Common myeloid progenitor, CD34-positive (primary cell): ENCODE measurements at regions not wholly inside any gene's neighbourhood (a gene's known extent, or its start where the extent isn't known, plus 50 kb on each side); places are given as distances from the start of the nearest gene placed in this dataset.

Source experiments
- CTCF ChIA-PET: fragments of 350-600 bp; sonication (Branson Sonifier 250); formaldehyde crosslinking; loops from one replicate; lab custom pipeline; 2021; ENCODE audit warnings: antibody characterized with exemption; lab: Charles Lee
- POLR2A ChIA-PET: fragments of 350-600 bp; sonication (Branson Sonifier 250); formaldehyde crosslinking; loops from one replicate; lab custom pipeline; 2021; ENCODE audit warnings: antibody characterized with exemption; lab: Charles Lee
- DNase-seq, 3 donors: peaks; one replicate each; pipeline versions ENCODE4 v3.0.0 to v3.0.0-alpha.2; 2013
- H3K27ac ChIP-seq, 2 experiments: 1 replicate in 1 of 2; 2 replicates in 1 of 2; pipeline ENCODE4 v1.7.0; 2013; ENCODE audit warnings: inconsistent platforms in 2 of 2, low read length in 2 of 2, mild to moderate bottlenecking in 2 of 2, low read depth in 1 of 2, moderate library complexity in 1 of 2; ENCODE audit not compliant: severe bottlenecking in 2 of 2, insufficient read depth in 1 of 2, poor library complexity in 1 of 2
- H3K27me3 ChIP-seq, 5 experiments: replicated peaks in 2 of 5; 1 replicate in 3 of 5; 2 replicates in 2 of 5; pipeline versions ENCODE4 v1.6.1 to v1.7.0; 2013; ENCODE audit warnings: low read length in 4 of 5, mild to moderate bottlenecking in 2 of 5, moderate library complexity in 2 of 5, inconsistent platforms in 1 of 5; ENCODE audit not compliant: insufficient read depth in 5 of 5, control insufficient read depth in 4 of 5
- H3K36me3 ChIP-seq, 4 experiments: 1 replicate in 2 of 4; 2 replicates in 2 of 4; pipeline versions ENCODE4 v1.6.1 to v1.7.0; 2013; ENCODE audit warnings: low read length in 3 of 4, control low read depth in 1 of 4, mild to moderate bottlenecking in 1 of 4; ENCODE audit not compliant: control insufficient read depth in 4 of 4, insufficient read depth in 4 of 4
- H3K4me1 ChIP-seq, 4 experiments: 1 replicate in 3 of 4; 2 replicates in 1 of 4; pipeline versions ENCODE4 v1.6.1 to v1.7.1; 2013; ENCODE audit warnings: low read length in 3 of 4, mild to moderate bottlenecking in 3 of 4, control low read depth in 1 of 4, inconsistent platforms in 1 of 4, moderate library complexity in 1 of 4; ENCODE audit not compliant: control insufficient read depth in 4 of 4, insufficient read depth in 4 of 4; ENCODE audit errors: control extremely low read depth in 1 of 4
- H3K4me3 ChIP-seq, 7 experiments: 1 replicate in 4 of 7; 2 replicates in 3 of 7; pipeline versions ENCODE4 v1.5.1 to v1.7.0; 2013; ENCODE audit warnings: mild to moderate bottlenecking in 7 of 7, low read length in 6 of 7, moderate library complexity in 6 of 7, inconsistent platforms in 2 of 7, low read depth in 2 of 7, control low read depth in 1 of 7; ENCODE audit not compliant: insufficient read depth in 4 of 7, control insufficient read depth in 1 of 7; ENCODE audit errors: extremely low read depth in 1 of 7
- H3K9me3 ChIP-seq, 5 experiments: 1 replicate in 4 of 5; 2 replicates in 1 of 5; pipeline versions ENCODE4 v1.6.1 to v1.7.1; 2013; ENCODE audit warnings: low read length in 4 of 5, mild to moderate bottlenecking in 2 of 5, inconsistent platforms in 1 of 5, low read depth in 1 of 5, moderate library complexity in 1 of 5; ENCODE audit not compliant: control insufficient read depth in 4 of 5, insufficient read depth in 2 of 5; ENCODE audit errors: control extremely low read depth in 1 of 5
- WGBS: methylation state at CpG from one replicate; pipeline ENCODE4 v1.1.5; 2013; ENCODE audit not compliant: insufficient coverage; 5-methylcytosine and 5-hydroxymethylcytosine counted together

DNA sequence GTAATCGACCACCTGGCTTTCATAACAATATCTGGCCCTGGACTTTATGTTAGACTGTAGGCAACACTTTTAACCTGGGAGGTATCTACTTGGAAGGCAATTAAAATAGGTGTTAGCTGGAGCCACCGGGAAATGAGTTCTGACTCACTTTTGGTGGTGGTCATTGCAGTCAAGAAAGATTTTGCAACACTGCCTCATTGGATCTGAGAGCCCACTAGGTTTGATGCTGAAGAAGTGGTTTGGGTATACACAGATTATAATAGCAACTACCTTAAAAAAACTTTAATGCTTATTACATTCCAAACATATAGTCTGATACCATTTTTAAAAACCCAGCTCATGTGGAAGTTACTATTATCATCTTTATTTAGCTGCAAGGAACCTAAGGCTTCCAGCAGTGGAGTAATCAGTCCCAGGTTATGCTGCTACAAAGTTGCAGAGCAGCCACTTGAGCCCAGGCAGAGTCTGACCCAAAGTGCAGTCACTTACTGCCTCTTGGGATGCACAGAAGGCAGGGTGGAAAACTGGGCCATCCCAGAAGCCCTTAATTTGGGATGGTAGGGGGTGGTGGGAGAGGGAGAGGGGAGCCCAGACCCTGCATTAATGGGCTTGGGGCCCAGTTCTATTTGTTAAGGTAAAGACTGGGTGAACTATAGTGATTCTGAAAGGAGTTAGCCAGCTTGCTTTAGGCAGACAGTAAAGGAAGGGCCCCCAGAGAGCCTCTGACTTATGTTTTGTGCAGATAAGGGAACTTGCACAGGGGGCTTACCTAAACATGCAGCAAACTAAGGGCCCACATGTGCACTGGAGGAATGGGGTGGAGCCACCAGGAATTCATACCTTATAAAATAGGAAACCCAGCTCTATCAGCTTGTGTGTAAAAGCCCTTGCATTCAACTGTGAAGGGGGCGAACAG lies 149.4 kb downstream of the SNX19 start:
- peaks cover 0 to 5% (median 0%) of the 10 kb centered on the region in 5 experiments for H3K9me3 ChIP-seq
- no peaks in the 10 kb centered on the region for H3K36me3 ChIP-seq
- H3K27ac ChIP-seq: no peak overlapping the region
- H3K4me3 ChIP-seq: peak overlapping the region in 1 of 7 experiments; percentile 8
- no CpG with 5 or more reads among the region's 3 CpGs for WGBS
- ChIA-PET POLR2A (no interaction called here), CTCF (no interaction called here)
- no peaks in the 10 kb centered on the region for H3K27me3 ChIP-seq
- peak; percentile 7 to 77 (median 59) for DNase-seq
- peaks cover 6 to 27% (median 13%) of the 10 kb centered on the region in 4 experiments for H3K4me1 ChIP-seq

DNA sequence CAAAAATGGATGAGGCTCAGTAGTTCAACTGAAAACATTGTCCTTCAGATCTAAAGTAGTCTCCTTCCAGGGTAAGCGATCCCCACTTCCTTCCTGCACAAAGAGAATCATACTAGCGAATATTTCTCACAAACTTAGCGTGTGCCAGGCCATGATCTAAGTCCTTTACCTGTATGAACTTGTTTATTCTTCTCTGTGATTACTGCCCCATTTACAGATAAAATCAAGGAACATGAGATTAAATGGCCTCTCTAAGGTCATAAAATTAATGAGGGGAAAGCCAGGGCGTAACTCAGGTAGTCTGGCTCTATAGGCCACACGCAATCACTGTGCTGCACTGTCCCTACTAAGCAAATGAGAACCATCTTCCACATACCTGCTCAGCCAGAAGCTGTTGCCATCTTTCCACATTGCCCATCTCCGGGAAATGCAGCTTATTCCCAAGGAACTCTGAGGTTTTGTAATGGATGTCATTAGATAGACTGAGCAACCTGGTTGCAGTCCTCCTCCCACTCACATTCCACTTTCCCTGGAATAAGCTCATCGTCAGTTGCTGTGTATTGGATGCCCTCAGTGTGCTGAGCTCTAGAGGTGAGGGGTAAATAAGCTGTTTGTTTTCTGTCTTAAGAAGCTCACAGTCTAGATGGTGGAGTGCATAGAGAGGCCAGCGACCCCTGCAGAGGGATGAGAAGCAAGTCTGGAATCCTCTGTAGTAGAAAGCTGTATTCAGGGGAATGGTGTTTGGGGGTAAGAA lies 146.3 kb downstream of the SNX19 start:
- Histone ChIP-seq H3K4me1 (peaks cover 6 to 34% (median 13%) of the 10 kb centered on the region in 4 experiments), H3K36me3 (no peaks in the 10 kb centered on the region), H3K4me3 (no peak overlapping the region), H3K27me3 (no peaks in the 10 kb centered on the region), H3K27ac (no peak overlapping the region), H3K9me3 (peaks cover 0 to 5% (median 0%) of the 10 kb centered on the region in 5 experiments)
- 92% methylated on average over 4 of the region's 8 CpGs for WGBS
- DNase-seq: no peak
- ChIA-PET POLR2A (no interaction called here), CTCF (no interaction called here)

DNA sequence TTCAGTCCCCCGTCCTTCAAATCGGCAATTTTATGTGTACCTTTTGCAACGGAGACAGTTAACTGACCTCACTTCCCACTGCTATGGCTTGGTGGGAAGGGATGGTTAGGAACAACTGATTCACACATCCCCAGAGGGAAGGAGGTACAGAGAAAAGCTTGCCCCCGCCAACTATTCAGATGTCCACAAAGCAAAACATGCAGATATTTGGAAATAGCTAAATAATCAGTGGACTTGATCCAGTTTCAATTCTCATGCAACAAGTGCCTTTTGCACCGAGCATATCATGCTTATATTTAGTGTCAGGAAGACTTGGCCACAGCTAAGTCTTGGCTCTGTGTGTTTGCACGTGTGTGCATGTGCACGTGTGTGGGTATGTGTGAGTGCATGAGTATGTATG lies 144.6 kb downstream of the SNX19 start:
- no peaks in the 10 kb centered on the region for H3K36me3 ChIP-seq
- H3K4me3 ChIP-seq: no peak overlapping the region
- peaks cover 1 to 20% (median 4%) of the 10 kb centered on the region in 4 experiments for H3K4me1 ChIP-seq
- 91% methylated on average over 4 of the region's 7 CpGs for WGBS
- CTCF ChIA-PET: no interaction called here
- DNase-seq: no peak
- H3K27ac ChIP-seq: no peak overlapping the region
- POLR2A ChIA-PET: no interaction called here
- H3K27me3 ChIP-seq: no peaks in the 10 kb centered on the region
- peaks cover 0 to 5% (median 0%) of the 10 kb centered on the region in 5 experiments for H3K9me3 ChIP-seq

DNA sequence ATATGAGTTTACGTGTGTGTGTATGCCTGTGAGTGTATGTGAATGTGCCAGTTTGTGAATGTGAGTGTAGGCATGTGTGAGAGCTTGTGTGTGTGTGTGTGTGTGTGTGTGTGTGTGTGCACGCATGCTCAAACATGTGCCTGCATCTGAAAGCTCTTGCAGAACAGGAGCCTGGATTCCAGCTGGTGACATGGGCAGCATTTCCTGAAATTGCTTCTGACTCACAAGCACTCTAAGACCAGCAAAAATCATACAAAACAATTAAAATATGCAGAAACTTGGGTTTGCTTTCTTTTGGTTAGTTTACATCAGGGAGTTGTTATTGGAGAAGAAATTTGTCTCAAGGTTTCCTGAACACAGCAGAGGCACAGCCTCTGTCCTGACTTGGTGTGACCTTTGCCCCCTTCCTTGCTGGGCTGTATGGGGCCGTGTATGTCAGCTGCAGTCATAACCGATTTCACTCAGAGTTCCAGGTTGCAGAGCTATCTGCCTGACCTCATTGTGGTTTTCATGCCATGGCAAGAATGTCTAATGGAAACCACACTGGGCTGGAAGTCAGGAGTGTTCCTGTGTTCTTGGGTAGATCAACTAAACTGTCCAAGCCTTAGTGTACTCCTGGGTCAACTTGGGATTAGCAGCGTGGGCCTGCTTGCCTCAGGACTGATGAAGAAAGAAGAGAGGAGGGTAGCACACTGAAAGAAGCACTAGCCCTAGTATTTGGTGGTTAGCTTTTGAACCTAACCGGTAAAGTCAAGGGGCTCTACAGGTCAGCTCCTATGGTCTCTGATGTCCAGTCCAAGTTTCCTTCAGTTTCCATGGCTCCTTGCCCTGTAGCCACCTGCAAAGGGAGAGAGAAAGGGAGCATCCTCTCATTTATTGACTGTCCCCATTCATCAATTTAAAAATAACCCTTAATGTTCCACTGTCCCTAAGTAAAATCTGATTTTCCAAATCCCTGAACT lies 143.7 kb downstream of the SNX19 start:
- DNase-seq: peak in 2 of 3 donors; percentile 21 to 37
- WGBS: 41% methylated on average over 5 of the region's 6 CpGs
- Histone ChIP-seq H3K4me1 (peaks cover 0 to 13% (median 0%) of the 10 kb centered on the region in 4 experiments), H3K4me3 (no peak overlapping the region), H3K27ac (no peak overlapping the region), H3K27me3 (no peaks in the 10 kb centered on the region), H3K36me3 (no peaks in the 10 kb centered on the region), H3K9me3 (peaks cover 0 to 5% (median 0%) of the 10 kb centered on the region in 5 experiments)
- CTCF ChIA-PET: no interaction called here
- POLR2A ChIA-PET: no interaction called here

DNA sequence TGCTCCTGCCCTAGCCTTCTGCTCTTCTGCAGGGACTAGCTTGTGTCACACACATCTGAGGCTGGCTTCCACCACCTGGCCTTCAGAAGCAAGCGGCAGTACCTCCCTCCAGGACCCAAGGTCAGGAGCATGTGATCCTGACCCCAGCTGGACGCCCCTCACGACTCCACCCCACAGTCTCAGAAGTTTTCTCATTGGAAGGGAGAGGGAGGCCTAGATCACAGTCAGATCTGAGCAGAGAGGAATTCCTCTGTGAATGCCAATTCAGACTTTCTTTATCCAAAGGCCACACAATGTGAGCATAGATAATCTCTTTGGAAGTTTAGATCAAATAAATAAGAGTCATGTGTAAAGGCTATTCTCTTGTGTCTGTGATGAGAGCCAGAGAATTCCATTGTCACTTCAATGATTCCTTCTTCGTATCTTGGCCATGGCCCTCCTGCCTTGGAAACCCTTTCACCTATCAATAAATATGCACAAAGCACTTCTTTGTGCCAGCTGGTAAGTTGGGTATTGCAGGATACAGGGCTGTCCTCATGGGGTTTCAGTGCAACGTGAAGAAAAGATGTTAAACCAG lies 142.9 kb downstream of the SNX19 start:
- no peaks in the 10 kb centered on the region for H3K36me3 ChIP-seq
- CTCF ChIA-PET: no interaction called here
- POLR2A ChIA-PET: no interaction called here
- DNase-seq: no peak
- H3K27ac ChIP-seq: no peak overlapping the region
- 97% methylated on average over 5 of the region's 5 CpGs for WGBS
- H3K4me1 ChIP-seq: peaks cover 0 to 13% (median 0%) of the 10 kb centered on the region in 4 experiments
- H3K4me3 ChIP-seq: no peak overlapping the region
- H3K27me3 ChIP-seq: no peaks in the 10 kb centered on the region
- peaks cover 0 to 2% (median 0%) of the 10 kb centered on the region in 5 experiments for H3K9me3 ChIP-seq

DNA sequence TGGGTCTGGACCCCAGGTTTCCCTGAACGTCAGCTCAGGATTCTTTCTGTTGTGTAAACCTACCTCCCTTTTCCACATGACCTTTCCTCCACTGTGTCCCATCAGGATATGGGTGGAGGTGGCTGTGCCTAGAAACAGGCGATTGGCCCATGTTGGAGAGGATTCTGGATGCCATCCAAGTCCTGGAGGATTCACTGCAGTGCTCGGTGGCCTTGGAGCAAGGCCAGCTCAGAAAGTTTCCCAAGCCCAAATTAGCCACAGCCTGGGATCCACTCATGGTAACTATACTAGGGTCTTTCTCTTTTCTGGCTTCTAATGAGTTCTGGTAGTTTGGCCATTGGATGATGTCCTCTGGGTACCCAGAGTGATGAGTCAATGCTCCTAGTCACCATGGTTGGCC lies 141.6 kb downstream of the SNX19 start:
- H3K36me3 ChIP-seq: no peaks in the 10 kb centered on the region
- H3K4me3 ChIP-seq: no peak overlapping the region
- H3K27me3 ChIP-seq: no peaks in the 10 kb centered on the region
- no peak overlapping the region for H3K27ac ChIP-seq
- ChIA-PET CTCF (no interaction called here), POLR2A (no interaction called here)
- peaks cover 0 to 10% (median 0%) of the 10 kb centered on the region in 4 experiments for H3K4me1 ChIP-seq
- 100% methylated on average over 3 of the region's 3 CpGs for WGBS
- no peak for DNase-seq
- H3K9me3 ChIP-seq: no peaks in the 10 kb centered on the region
